ENCODE measurements at regions not wholly inside any gene's neighbourhood (a gene's known extent, or its start where the extent isn't known, plus 50 kb on each side); places are given as distances from the start of the nearest gene placed in this dataset.
A peak's percentile ranks its signal among the peaks of the same experiment; 100 is the strongest.

GRCh38 chr22:26912655-26913345, 255.4 kb downstream of the MIAT start:
- H4K5ac ChIP-seq (ENCODE audit: insufficient read length, low read depth, low read length), result no peak overlapping the region
- H4K8ac ChIP-seq (replicated peaks; ENCODE audit: insufficient read length, low read depth, low read length), result no peak overlapping the region
- no CpG with 5 or more reads among the region's 23 CpGs for WGBS (ENCODE audit: extremely low coverage, insufficient read length, low lambda C conversion rate)
- H3K27ac Mint-ChIP-seq, result peak overlapping the region in 2 of 3 experiments; percentile 57 to 71; a peak in 2 of 7 replicates
- no peaks in the 10 kb centered on the region for H3K23me2 ChIP-seq (ENCODE audit: insufficient read length, low read depth, low read length, poor library complexity, severe bottlenecking)
- H3K79me2 ChIP-seq (ENCODE audit: insufficient read depth, low read length), result no peaks in the 10 kb centered on the region
- H3K27me3 ChIP-seq (ENCODE audit: insufficient read depth, low read length), result peaks cover 2% of the 10 kb centered on the region; the same call in 1 of the 2 replicates
- peaks cover 20 to 36% of the 10 kb centered on the region in 2 experiments for H3K4me1 Mint-ChIP-seq
- H2AFZ ChIP-seq (ENCODE audit: low read length), result no peak overlapping the region
- H3K9ac ChIP-seq (ENCODE audit: extremely low read depth, insufficient read length, low read length), result no peak overlapping the region
- no peak overlapping the region for H2AK5ac ChIP-seq (ENCODE audit: insufficient read length, low read length)
- no peak overlapping the region for H2BK120ac ChIP-seq (ENCODE audit: low read depth, low read length, poor library complexity, severe bottlenecking)
- H3K4ac ChIP-seq (ENCODE audit: low read depth, low read length), result no peak overlapping the region
- H3K27ac ChIP-seq (ENCODE audit: insufficient read length, low read depth, low read length), result no peak overlapping the region
- peaks cover 69% of the 10 kb centered on the region for H3K27me3 Mint-ChIP-seq (ENCODE audit: low read depth)
- no peak overlapping the region for H2BK15ac ChIP-seq (ENCODE audit: low read depth, low read length)
- H3K56ac ChIP-seq (ENCODE audit: insufficient read length, low read depth, low read length), result no peak overlapping the region
- H3K4me2 ChIP-seq (ENCODE audit: insufficient read depth, insufficient read length, low read length), result no peak overlapping the region
- no peak overlapping the region for H3T11ph ChIP-seq (ENCODE audit: low read length)
- no peaks in the 10 kb centered on the region; the same call in 1 of the 2 replicates for H3K4me1 ChIP-seq (ENCODE audit: insufficient read depth, low read length)
- no peak for DNase-seq
- no peak overlapping the region for H2BK12ac ChIP-seq (ENCODE audit: insufficient read length, low read depth, low read length)
- H4K91ac ChIP-seq (ENCODE audit: insufficient read length, low read depth, low read length), result no peak overlapping the region
- H4K20me1 ChIP-seq (ENCODE audit: control insufficient read depth, insufficient read depth, insufficient read length), result no peaks in the 10 kb centered on the region
- no peak overlapping the region for H3K23ac ChIP-seq (ENCODE audit: insufficient read length, low read depth, low read length)
- no peaks in the 10 kb centered on the region for H3K9me3 ChIP-seq (ENCODE audit: control insufficient read depth, low read depth, low read length)
- no peak overlapping the region for H2BK5ac ChIP-seq (ENCODE audit: insufficient read length, low read length)
- no peak for TF ChIP-seq CTCF (conservative IDR thresholded peaks at IDR 0.05)
- no peak overlapping the region for H2BK20ac ChIP-seq (ENCODE audit: low read depth, low read length, poor library complexity, severe bottlenecking)
- no peaks in the 10 kb centered on the region for H3K36me3 Mint-ChIP-seq (ENCODE audit: insufficient read depth in 1 of 3, low read depth in 3 of 3)
- H3K79me1 ChIP-seq (ENCODE audit: insufficient read depth, low read depth, low read length, poor library complexity, severe bottlenecking), result no peaks in the 10 kb centered on the region
- no peak overlapping the region for H3K4me3 Mint-ChIP-seq
- H3K14ac ChIP-seq (ENCODE audit: insufficient read depth, low read length), result no peak overlapping the region
- H3K9me3 Mint-ChIP-seq, result no peaks in the 10 kb centered on the region
- no peak overlapping the region for H3K18ac ChIP-seq (ENCODE audit: insufficient read length, low read depth, low read length)
